ENCODE measurements at regions not wholly inside any gene's neighbourhood (a gene's known extent, or its start where the extent isn't known, plus 50 kb on each side); places are given as distances from the start of the nearest gene placed in this dataset.

DNA sequence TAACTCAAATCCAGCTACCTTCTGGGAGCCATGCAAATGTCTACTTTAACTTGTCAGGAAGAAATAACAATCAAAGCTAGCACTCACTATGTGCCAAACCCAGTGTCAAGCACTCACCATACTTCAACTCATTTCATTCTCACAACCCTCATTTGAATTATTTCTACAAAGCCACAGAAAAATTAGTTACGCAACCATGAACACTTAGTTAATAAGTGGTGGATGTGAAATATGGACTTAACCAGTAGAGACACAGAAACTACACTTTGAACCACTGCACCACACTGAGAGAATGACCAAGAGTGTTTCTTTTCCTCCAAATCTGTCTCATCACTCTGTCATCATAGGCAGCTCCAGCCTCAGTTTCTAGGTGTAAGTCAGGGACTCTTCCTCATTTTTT, 91.0 kb upstream of the MBNL1 start:
- Histone ChIP-seq H3K4me3 (replicated peaks in 1 of 3; ENCODE audit: low read depth in 2 of 3, low read length in 3 of 3) (peak overlapping the region in 1 of 3 experiments; percentile 9), H3K9me3 (replicated peaks in 1 of 2; ENCODE audit: control insufficient read depth in 1 of 2, insufficient read depth in 1 of 2, low read length in 2 of 2) (no peaks in the 10 kb centered on the region), H3K36me3 (replicated peaks in 1 of 2; ENCODE audit: control insufficient read depth in 1 of 2, insufficient read depth in 2 of 2, low read length in 2 of 2) (no peaks in the 10 kb centered on the region), H3K27ac (ENCODE audit: low read depth in 1 of 2, low read length in 2 of 2) (peak overlapping the region in 1 of 2 donors; percentile 25), H3K4me2 (replicated peaks; ENCODE audit: extremely low read depth, low read length, poor library complexity, severe bottlenecking) (no peak overlapping the region), H3K27me3 (ENCODE audit: control insufficient read depth in 2 of 2, insufficient read depth in 2 of 2, low read length in 2 of 2) (no peaks in the 10 kb centered on the region), H3K9ac (ENCODE audit: insufficient read depth, low read length, poor library complexity, severe bottlenecking) (no peak overlapping the region), H2AFZ (ENCODE audit: insufficient read depth, low read depth, low read length, poor library complexity, severe bottlenecking) (peak overlapping the region; percentile 13), H4K20me1 (ENCODE audit: insufficient read depth, low read length) (no peaks in the 10 kb centered on the region), H3K79me2 (ENCODE audit: insufficient read depth, low read length) (no peaks in the 10 kb centered on the region), H3K4me1 (ENCODE audit: control insufficient read depth in 1 of 2, insufficient read depth in 2 of 2, low read length in 2 of 2) (peaks cover 26 to 27% of the 10 kb centered on the region in 2 donors)
- Mint-ChIP-seq H3K4me3 (peak overlapping the region in 1 of 2 donors; percentile 24), H3K27me3 (ENCODE audit: low read depth in 3 of 3) (no peaks in the 10 kb centered on the region), H3K36me3 (peaks cover 0 to 4% of the 10 kb centered on the region in 2 donors), H3K9me3 (no peaks in the 10 kb centered on the region), H3K4me1 (peaks cover 30% of the 10 kb centered on the region), H3K27ac (peak overlapping the region in 5 of 7 donors; percentile 14 to 52 (median 32))
- intact Hi-C loops (cut with micrococcal nuclease) = no loop called here
- TF ChIP-seq, protein P1, sequence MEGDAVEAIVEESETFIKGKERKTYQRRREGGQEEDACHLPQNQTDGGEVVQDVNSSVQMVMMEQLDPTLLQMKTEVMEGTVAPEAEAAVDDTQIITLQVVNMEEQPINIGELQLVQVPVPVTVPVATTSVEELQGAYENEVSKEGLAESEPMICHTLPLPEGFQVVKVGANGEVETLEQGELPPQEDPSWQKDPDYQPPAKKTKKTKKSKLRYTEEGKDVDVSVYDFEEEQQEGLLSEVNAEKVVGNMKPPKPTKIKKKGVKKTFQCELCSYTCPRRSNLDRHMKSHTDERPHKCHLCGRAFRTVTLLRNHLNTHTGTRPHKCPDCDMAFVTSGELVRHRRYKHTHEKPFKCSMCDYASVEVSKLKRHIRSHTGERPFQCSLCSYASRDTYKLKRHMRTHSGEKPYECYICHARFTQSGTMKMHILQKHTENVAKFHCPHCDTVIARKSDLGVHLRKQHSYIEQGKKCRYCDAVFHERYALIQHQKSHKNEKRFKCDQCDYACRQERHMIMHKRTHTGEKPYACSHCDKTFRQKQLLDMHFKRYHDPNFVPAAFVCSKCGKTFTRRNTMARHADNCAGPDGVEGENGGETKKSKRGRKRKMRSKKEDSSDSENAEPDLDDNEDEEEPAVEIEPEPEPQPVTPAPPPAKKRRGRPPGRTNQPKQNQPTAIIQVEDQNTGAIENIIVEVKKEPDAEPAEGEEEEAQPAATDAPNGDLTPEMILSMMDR (IDR thresholded peaks at IDR 0.05) = no peak
- peak in 2 of 3 donors; percentile 37 to 41 for DNase-seq
- no CpG with 5 or more reads among the region's 1 CpG for WGBS (ENCODE audit: insufficient coverage)

DNA sequence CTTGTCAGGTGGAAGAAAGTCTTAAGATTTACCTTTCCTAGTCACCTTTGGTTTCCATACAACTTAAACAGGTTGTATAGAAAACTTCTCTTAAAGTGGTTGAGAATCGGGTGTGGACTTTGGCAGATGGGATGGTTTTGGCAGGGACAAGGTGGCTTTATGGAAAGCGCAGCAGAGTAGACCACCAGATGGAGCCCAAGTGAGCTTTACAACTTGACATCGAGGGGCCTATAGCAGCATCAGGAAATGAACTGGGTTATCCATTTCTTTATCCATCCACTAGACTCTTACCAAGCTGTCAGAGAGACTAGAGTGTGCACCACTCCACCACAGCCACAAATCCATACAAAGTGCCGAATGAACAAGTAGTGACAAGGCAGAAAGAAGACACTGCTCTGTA, 85.3 kb upstream of the MBNL1 start:
- H3K9me3 Mint-ChIP-seq = no peaks in the 10 kb centered on the region
- peaks cover 0 to 2% (median 0%) of the 10 kb centered on the region in 3 donors for H3K27me3 Mint-ChIP-seq (ENCODE audit: low read depth in 3 of 3)
- Histone ChIP-seq H3K4me1 (ENCODE audit: control insufficient read depth in 1 of 2, insufficient read depth in 2 of 2, low read length in 2 of 2) (peaks cover 7 to 15% of the 10 kb centered on the region in 2 donors), H3K27me3 (ENCODE audit: control insufficient read depth in 2 of 2, insufficient read depth in 2 of 2, low read length in 2 of 2) (no peaks in the 10 kb centered on the region), H3K79me2 (ENCODE audit: insufficient read depth, low read length) (peaks cover 39% of the 10 kb centered on the region), H4K20me1 (ENCODE audit: insufficient read depth, low read length) (no peaks in the 10 kb centered on the region), H3K9me3 (replicated peaks in 1 of 2; ENCODE audit: control insufficient read depth in 1 of 2, insufficient read depth in 1 of 2, low read length in 2 of 2) (no peaks in the 10 kb centered on the region), H2AFZ (ENCODE audit: insufficient read depth, low read depth, low read length, poor library complexity, severe bottlenecking) (no peak overlapping the region), H3K36me3 (replicated peaks in 1 of 2; ENCODE audit: control insufficient read depth in 1 of 2, insufficient read depth in 2 of 2, low read length in 2 of 2) (no peaks in the 10 kb centered on the region), H3K27ac (ENCODE audit: low read depth in 1 of 2, low read length in 2 of 2) (no peak overlapping the region), H3K9ac (ENCODE audit: insufficient read depth, low read length, poor library complexity, severe bottlenecking) (no peak overlapping the region), H3K4me2 (replicated peaks; ENCODE audit: extremely low read depth, low read length, poor library complexity, severe bottlenecking) (no peak overlapping the region), H3K4me3 (replicated peaks in 1 of 3; ENCODE audit: low read depth in 2 of 3, low read length in 3 of 3) (no peak overlapping the region)
- TF ChIP-seq, protein P1 (IDR thresholded peaks at IDR 0.05) = peak; percentile 25
- no peaks in the 10 kb centered on the region for H3K36me3 Mint-ChIP-seq
- 60% methylated on average over 1 of the region's 4 CpGs for WGBS (ENCODE audit: insufficient coverage)
- H3K27ac Mint-ChIP-seq = peak overlapping the region in 1 of 7 donors; percentile 54
- DNase-seq = peak in 2 of 3 donors; percentile 36 to 50
- intact Hi-C loops (cut with micrococcal nuclease) = no loop called here
- H3K4me1 Mint-ChIP-seq = peaks cover 39% of the 10 kb centered on the region
- no peak overlapping the region for H3K4me3 Mint-ChIP-seq

Data from CD14-positive monocyte (primary cell).